ENCODE measurements at regions not wholly inside any gene's neighbourhood (a gene's known extent, or its start where the extent isn't known, plus 50 kb on each side); places are given as distances from the start of the nearest gene placed in this dataset.

- peak; percentile 60 for DNase-seq
Observed at GRCh38 chr9:19720377-19720776, 68.5 kb downstream of the SLC24A2 start.

GRCh38 chr9:19703702-19704101 lies 85.1 kb downstream of the SLC24A2 start:
- Mint-ChIP-seq H3K9me3 (no peaks in the 10 kb centered on the region), H3K27me3 (ENCODE audit: insufficient read depth) (no peaks in the 10 kb centered on the region)
- no peak for TF ChIP-seq CTCF (conservative IDR thresholded peaks at IDR 0.05)

More at GRCh38 chr9:19720377-19720776, 68.5 kb downstream of the SLC24A2 start:
- no peak overlapping the region for H3K4me3 ChIP-seq (ENCODE audit: low read length)
- no peaks in the 10 kb centered on the region for H3K9me3 ChIP-seq (ENCODE audit: control insufficient read depth, low read length)
- no peak for TF ChIP-seq CTCF (conservative IDR thresholded peaks at IDR 0.05)
- H3K4me3 Mint-ChIP-seq: no peak overlapping the region
- 39 to 44% methylated on average over 2 to 3 of the region's 3 CpGs for WGBS, 2 experiments (ENCODE audit: insufficient coverage in 1 of 2, insufficient read length in 1 of 2)
- H3K27me3 Mint-ChIP-seq (ENCODE audit: insufficient read depth): no peaks in the 10 kb centered on the region
- H3K4me1 Mint-ChIP-seq: peaks cover 12% of the 10 kb centered on the region
- no peak overlapping the region for H3K9ac ChIP-seq (ENCODE audit: extremely low read depth, low read length, poor library complexity, severe bottlenecking)
- no peaks in the 10 kb centered on the region for H3K36me3 Mint-ChIP-seq (ENCODE audit: low read depth)
- H3K27me3 ChIP-seq (ENCODE audit: control insufficient read depth, insufficient read depth, low read length, poor library complexity, severe bottlenecking): no peaks in the 10 kb centered on the region
- no peak overlapping the region for H3K27ac Mint-ChIP-seq
- no peaks in the 10 kb centered on the region for H3K9me3 Mint-ChIP-seq
- no peak overlapping the region for H3K27ac ChIP-seq (ENCODE audit: low read depth, low read length)
- peaks cover 5% of the 10 kb centered on the region for H3K4me1 ChIP-seq (ENCODE audit: control insufficient read depth, insufficient read depth, low read length)
- no peaks in the 10 kb centered on the region for H3K36me3 ChIP-seq (ENCODE audit: control insufficient read depth, insufficient read depth, low read length)

GRCh38 chr9:19701991-19702390 lies 86.8 kb downstream of the SLC24A2 start:
- Histone ChIP-seq H3K4me1 (ENCODE audit: control insufficient read depth, insufficient read depth, low read length) (peaks cover 2% of the 10 kb centered on the region), H3K9ac (ENCODE audit: extremely low read depth, low read length, poor library complexity, severe bottlenecking) (no peak overlapping the region), H3K27ac (ENCODE audit: low read depth, low read length) (no peak overlapping the region), H3K9me3 (ENCODE audit: control insufficient read depth, low read length) (no peaks in the 10 kb centered on the region), H3K4me3 (ENCODE audit: low read length) (no peak overlapping the region), H3K36me3 (ENCODE audit: control insufficient read depth, insufficient read depth, low read length) (no peaks in the 10 kb centered on the region), H3K27me3 (ENCODE audit: control insufficient read depth, insufficient read depth, low read length, poor library complexity, severe bottlenecking) (no peaks in the 10 kb centered on the region)
- no peak for DNase-seq
- Mint-ChIP-seq H3K9me3 (peaks cover 2% of the 10 kb centered on the region), H3K4me1 (peaks cover 26% of the 10 kb centered on the region), H3K27ac (no peak overlapping the region), H3K36me3 (ENCODE audit: low read depth) (no peaks in the 10 kb centered on the region), H3K4me3 (no peak overlapping the region), H3K27me3 (ENCODE audit: insufficient read depth) (no peaks in the 10 kb centered on the region)
- WGBS, 2 experiments (ENCODE audit: insufficient coverage in 1 of 2, insufficient read length in 1 of 2): 76% methylated on average over 2 of the region's 2 CpGs; no CpG with 5 or more reads in 1 of the 2 experiments
- no peak for TF ChIP-seq CTCF (conservative IDR thresholded peaks at IDR 0.05)

More at GRCh38 chr9:19703702-19704101, 85.1 kb downstream of the SLC24A2 start:
- Mint-ChIP-seq H3K36me3 (ENCODE audit: low read depth) (no peaks in the 10 kb centered on the region), H3K4me1 (peaks cover 23% of the 10 kb centered on the region), H3K4me3 (no peak overlapping the region), H3K27ac (no peak overlapping the region)
- H3K9me3 ChIP-seq (ENCODE audit: control insufficient read depth, low read length): no peaks in the 10 kb centered on the region
- no peaks in the 10 kb centered on the region for H3K36me3 ChIP-seq (ENCODE audit: control insufficient read depth, insufficient read depth, low read length)
- H3K27me3 ChIP-seq (ENCODE audit: control insufficient read depth, insufficient read depth, low read length, poor library complexity, severe bottlenecking): no peaks in the 10 kb centered on the region
- H3K4me3 ChIP-seq (ENCODE audit: low read length): no peak overlapping the region
- H3K27ac ChIP-seq (ENCODE audit: low read depth, low read length): no peak overlapping the region
- peaks cover 2% of the 10 kb centered on the region for H3K4me1 ChIP-seq (ENCODE audit: control insufficient read depth, insufficient read depth, low read length)
- no peak for DNase-seq
- no peak overlapping the region for H3K9ac ChIP-seq (ENCODE audit: extremely low read depth, low read length, poor library complexity, severe bottlenecking)

All from endodermal cell (in vitro differentiated cells).